B cell (primary cell): ENCODE measurements at regions not wholly inside any gene's neighbourhood (a gene's known extent, or its start where the extent isn't known, plus 50 kb on each side); places are given as distances from the start of the nearest gene placed in this dataset.

Source experiments
- ATAC-seq: fragments of 200-7000 bp; cut with Tn5 transposase; one replicate; pipeline ENCODE4 v1.10.0; 2021; ENCODE audit warnings: low read depth, mild to moderate bottlenecking, moderate number of reproducible peaks, moderate library complexity
- CTCF ChIA-PET: fragments of 350-600 bp; sonication (Branson Sonifier 250); formaldehyde crosslinking; loops from one replicate; lab custom pipeline; 2021; ENCODE audit warnings: antibody characterized with exemption, inconsistent platforms; lab: Charles Lee
- POLR2A ChIA-PET: fragments of 350-600 bp; sonication (Branson Sonifier 250); formaldehyde crosslinking; loops from one replicate; lab custom pipeline; 2021; ENCODE audit warnings: antibody characterized with exemption; lab: Charles Lee
- DNase-seq: peaks from one replicate; pipeline ENCODE4 v3.0.0; 2013
- H2AFZ ChIP-seq: 2 replicates; pipeline ENCODE4 v1.6.1; 2012; ENCODE audit warnings: mild to moderate bottlenecking, low read depth, low read length; ENCODE audit not compliant: insufficient read depth, poor library complexity, severe bottlenecking
- H3K27ac ChIP-seq, 2 donors: 1 replicate in 1 of 2; 2 replicates in 1 of 2; pipeline ENCODE4 v1.5.1; 2012 to 2013; ENCODE audit warnings: low read length in 2 of 2, mild to moderate bottlenecking in 2 of 2, moderate library complexity in 1 of 2
- H3K27me3 ChIP-seq, 4 experiments: fragments of 200-600 bp in 1 of 4; sonication (generic) in 1 of 4; replicated peaks in 1 of 4; 1 replicate in 2 of 4; 2 replicates in 2 of 4; pipeline versions ENCODE4 v1.6.1 to v1.7.0; 2013 to 2016; ENCODE audit warnings: low read length in 3 of 4, mild to moderate bottlenecking in 2 of 4, mixed read lengths in 1 of 4, moderate library complexity in 1 of 4; ENCODE audit not compliant: insufficient read depth in 4 of 4, control insufficient read depth in 3 of 4; ENCODE audit errors: control extremely low read depth in 1 of 4
- H3K36me3 ChIP-seq, 2 experiments: replicated peaks in 1 of 2; 1 replicate in 1 of 2; 2 replicates in 1 of 2; pipeline versions ENCODE4 v1.6.1 to v1.7.1; 2013; ENCODE audit warnings: low read length in 1 of 2; ENCODE audit not compliant: insufficient read depth in 2 of 2, control insufficient read depth in 1 of 2; ENCODE audit errors: control extremely low read depth in 1 of 2, extremely low read depth in 1 of 2
- H3K4me1 ChIP-seq, 2 donors: fragments of 200-600 bp in 1 of 2; sonication (generic) in 1 of 2; 1 replicate in 1 of 2; 2 replicates in 1 of 2; pipeline versions ENCODE4 v1.5.1 to v1.6.1; 2013 to 2017; ENCODE audit warnings: low read length in 2 of 2; ENCODE audit not compliant: control insufficient read depth in 2 of 2, insufficient read depth in 2 of 2
- H3K4me2 ChIP-seq: replicated peaks from 2 replicates; pipeline ENCODE3; 2012; ENCODE audit warnings: mild to moderate bottlenecking, low read depth, low read length; ENCODE audit not compliant: poor library complexity, severe bottlenecking
- H3K4me3 ChIP-seq, 5 experiments: fragments of 200-600 bp in 1 of 5; sonication (generic) in 1 of 5; 1 replicate in 3 of 5; 2 replicates in 2 of 5; pipeline versions ENCODE4 v1.5.1 to v1.7.0; 2011 to 2016; ENCODE audit warnings: low read length in 4 of 5, mild to moderate bottlenecking in 4 of 5, low read depth in 2 of 5, control low read depth in 1 of 5, moderate library complexity in 1 of 5; ENCODE audit not compliant: insufficient read depth in 1 of 5; ENCODE audit errors: control extremely low read depth in 1 of 5, extremely low read depth in 1 of 5
- H3K79me2 ChIP-seq: fragments of 200-600 bp; sonication (generic); one replicate; pipeline ENCODE4 v1.6.0; 2016; ENCODE audit warnings: low read length; ENCODE audit not compliant: control insufficient read depth, insufficient read depth
- H3K9ac ChIP-seq: fragments of 200-600 bp; sonication (generic); 2 replicates; pipeline ENCODE4 v1.6.1; 2017; ENCODE audit warnings: mild to moderate bottlenecking, low read length, moderate library complexity
- H3K9me3 ChIP-seq, 3 donors: one replicate each; pipeline versions ENCODE4 v1.6.1 to v1.7.1; 2013; ENCODE audit warnings: low read length in 2 of 3; ENCODE audit not compliant: control insufficient read depth in 2 of 3, insufficient read depth in 1 of 3; ENCODE audit errors: control extremely low read depth in 1 of 3
- H4K20me1 ChIP-seq: 2 replicates; pipeline ENCODE4 v1.6.0; 2012; ENCODE audit warnings: mild to moderate bottlenecking, low read length; ENCODE audit not compliant: insufficient read depth, control insufficient read depth, poor library complexity, severe bottlenecking
- H3K27ac Mint-ChIP-seq: one replicate; pipeline ENCODE4 v1.8.0; 2021; ENCODE audit warnings: mixed read lengths
- H3K27me3 Mint-ChIP-seq: one replicate; pipeline ENCODE4 v1.8.0; 2021; ENCODE audit warnings: mixed read lengths
- H3K4me1 Mint-ChIP-seq: one replicate; pipeline ENCODE4 v1.8.0; 2021; ENCODE audit warnings: mixed read lengths
- H3K4me3 Mint-ChIP-seq: one replicate; pipeline ENCODE4 v1.8.0; 2021; ENCODE audit warnings: mixed read lengths
- H3K9me3 Mint-ChIP-seq: one replicate; pipeline ENCODE4 v1.8.0; 2022; ENCODE audit warnings: mixed read lengths; ENCODE audit not compliant: insufficient read depth
- CTCF ChIP-seq: fragments of 200-600 bp; IDR thresholded peaks from one replicate; pipeline ENCODE4 v1.8.0; 2022; ENCODE audit warnings: antibody characterized with exemption, mild to moderate bottlenecking
- EZH2 ChIP-seq: IDR thresholded peaks from 2 replicates; pipeline ENCODE4 v1.6.1; 2012; ENCODE audit warnings: borderline replicate concordance, low read depth, mild to moderate bottlenecking, moderate library complexity, low read length; ENCODE audit not compliant: insufficient read depth, poor library complexity, severe bottlenecking
- WGBS: methylation state at CpG from one replicate; pipeline ENCODE4 v1.1.5; 2013; ENCODE audit warnings: missing lambda C conversion rate; ENCODE audit not compliant: insufficient coverage; 5-methylcytosine and 5-hydroxymethylcytosine counted together
- intact Hi-C: fragments of 100-400 bp; cut with micrococcal nuclease; formaldehyde crosslinking; loops from one replicate; pipeline ENCODE4 v1.10.0; 2022

DNA sequence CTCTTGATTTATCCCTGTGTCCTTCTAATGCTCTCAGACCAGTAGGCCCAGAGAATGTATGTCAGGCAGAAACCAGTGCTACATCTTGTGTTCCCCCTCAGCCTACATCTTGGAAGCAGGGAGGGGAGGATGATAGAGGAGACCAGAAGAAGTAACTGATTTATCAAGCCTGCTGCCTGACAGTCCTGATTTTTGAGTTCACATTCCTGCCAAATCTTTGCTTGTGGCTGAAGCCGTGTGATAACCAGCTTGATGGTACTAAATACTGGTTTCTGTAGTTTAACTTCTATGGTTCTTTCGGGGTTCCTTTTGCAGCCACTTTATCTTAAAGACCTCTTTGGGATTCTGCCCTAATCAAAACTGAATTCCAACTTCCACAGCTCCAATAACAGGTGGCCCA lies 59.7 kb upstream of the WDR26 start:
- no peaks in the 10 kb centered on the region for H4K20me1 ChIP-seq
- POLR2A ChIA-PET = no interaction called here
- Mint-ChIP-seq H3K4me1 (peaks cover 14% of the 10 kb centered on the region), H3K4me3 (no peak overlapping the region), H3K27me3 (no peaks in the 10 kb centered on the region), H3K27ac (no peak overlapping the region), H3K9me3 (no peaks in the 10 kb centered on the region)
- H2AFZ ChIP-seq = no peak overlapping the region
- intact Hi-C loops = no loop called here
- no peaks in the 10 kb centered on the region for H3K79me2 ChIP-seq
- H3K27me3 ChIP-seq = no peaks in the 10 kb centered on the region
- H3K4me3 ChIP-seq = no peak overlapping the region
- DNase-seq = no peak
- H3K27ac ChIP-seq = no peak overlapping the region
- H3K36me3 ChIP-seq = no peaks in the 10 kb centered on the region
- CTCF ChIA-PET = no interaction called here
- no peak for TF ChIP-seq EZH2
- no peak for TF ChIP-seq CTCF
- peaks cover 0 to 8% (median 0%) of the 10 kb centered on the region in 3 donors for H3K9me3 ChIP-seq
- no peak overlapping the region for H3K9ac ChIP-seq
- no CpG with 5 or more reads among the region's 2 CpGs for WGBS
- no peak for ATAC-seq
- H3K4me2 ChIP-seq = no peak overlapping the region
- H3K4me1 ChIP-seq = peaks cover 4 to 12% of the 10 kb centered on the region in 2 donors

- Histone ChIP-seq H3K4me2 (no peak overlapping the region), H3K79me2 (no peaks in the 10 kb centered on the region), H2AFZ (no peak overlapping the region), H3K9me3 (peaks cover 0 to 8% (median 0%) of the 10 kb centered on the region in 3 donors), H3K4me3 (no peak overlapping the region), H3K27me3 (no peaks in the 10 kb centered on the region), H3K4me1 (peaks cover 4 to 12% of the 10 kb centered on the region in 2 donors), H3K36me3 (no peaks in the 10 kb centered on the region), H4K20me1 (no peaks in the 10 kb centered on the region), H3K27ac (no peak overlapping the region), H3K9ac (no peak overlapping the region)
- ChIA-PET CTCF (no interaction called here), POLR2A (no interaction called here)
- Mint-ChIP-seq H3K4me1 (peaks cover 14% of the 10 kb centered on the region), H3K9me3 (no peaks in the 10 kb centered on the region), H3K4me3 (no peak overlapping the region), H3K27me3 (no peaks in the 10 kb centered on the region), H3K27ac (no peak overlapping the region)
- TF ChIP-seq EZH2 = no peak
- 90% methylated on average over 2 of the region's 5 CpGs for WGBS
- no peak for ATAC-seq
- DNase-seq = no peak
- intact Hi-C loops = no loop called here
Measured at GRCh38 chr1:224495866-224496265, 61.3 kb upstream of the WDR26 start.
